Smooth muscle cell (in vitro differentiated cells): ENCODE measurements at regions not wholly inside any gene's neighbourhood (a gene's known extent, or its start where the extent isn't known, plus 50 kb on each side); places are given as distances from the start of the nearest gene placed in this dataset.

Experiments used
- DNase-seq: peaks from one replicate; lab custom pipeline; 2025; ENCODE audit not compliant: unreplicated experiment; lab: John Stamatoyannopoulos, UW
- H2AFZ ChIP-seq: fragments of 200-600 bp; sonication (generic); 2 replicates; pipeline ENCODE4 v1.6.0; 2016; ENCODE audit warnings: antibody characterized with exemption, low read depth, mild to moderate bottlenecking
- H3F3A ChIP-seq: fragments of 200-600 bp; sonication (generic); 2 replicates; pipeline ENCODE4 v1.6.0; 2017; ENCODE audit warnings: antibody characterized with exemption, low read depth
- H3K27ac ChIP-seq: fragments of 200-600 bp; sonication (generic); 2 replicates; pipeline ENCODE4 v1.5.1; 2016; ENCODE audit warnings: low read depth, mild to moderate bottlenecking
- H3K27me3 ChIP-seq: fragments of 200-600 bp; sonication (generic); 2 replicates; pipeline ENCODE4 v1.6.1; 2016; ENCODE audit warnings: low read depth, mild to moderate bottlenecking
- H3K36me3 ChIP-seq: fragments of 200-600 bp; sonication (generic); 2 replicates; pipeline ENCODE4 v1.5.1; 2016; ENCODE audit warnings: low read depth
- H3K4me1 ChIP-seq: fragments of 200-600 bp; sonication (generic); 2 replicates; pipeline ENCODE4 v1.5.1; 2016; ENCODE audit warnings: low read depth
- H3K4me2 ChIP-seq: fragments of 200-600 bp; sonication (generic); 2 replicates; pipeline ENCODE4 v1.6.0; 2016; ENCODE audit warnings: mild to moderate bottlenecking
- H3K4me3 ChIP-seq: fragments of 200-600 bp; sonication (generic); 2 replicates; pipeline ENCODE4 v1.5.1; 2016; ENCODE audit warnings: mild to moderate bottlenecking
- H3K79me2 ChIP-seq: fragments of 200-600 bp; sonication (generic); 2 replicates; pipeline ENCODE4 v1.6.0; 2016; ENCODE audit warnings: low read depth, mild to moderate bottlenecking
- H3K9ac ChIP-seq: fragments of 200-600 bp; sonication (generic); 2 replicates; pipeline ENCODE4 v1.6.0; 2016; ENCODE audit warnings: low read depth
- H3K9me3 ChIP-seq: fragments of 200-600 bp; sonication (generic); replicated peaks from 2 replicates; pipeline ENCODE4 v1.5.1; 2016; ENCODE audit warnings: low read depth
- H4K20me1 ChIP-seq: fragments of 200-600 bp; sonication (generic); 2 replicates; pipeline ENCODE4 v1.6.0; 2016; ENCODE audit warnings: low read depth
- WGBS: methylation state at CpG from one replicate; pipeline ENCODE4 v1.1.7; 2016; ENCODE audit warnings: low lambda C conversion rate; 5-methylcytosine and 5-hydroxymethylcytosine counted together
- TF ChIP-seq, protein P1 (sequence below): fragments of 200-600 bp; sonication (generic); IDR thresholded peaks from 2 replicates; pipeline ENCODE4 v1.5.1; 2017; ENCODE audit warnings: borderline replicate concordance, mild to moderate bottlenecking, antibody characterized with exemption; ENCODE audit not compliant: insufficient read depth, poor library complexity, severe bottlenecking

DNA sequence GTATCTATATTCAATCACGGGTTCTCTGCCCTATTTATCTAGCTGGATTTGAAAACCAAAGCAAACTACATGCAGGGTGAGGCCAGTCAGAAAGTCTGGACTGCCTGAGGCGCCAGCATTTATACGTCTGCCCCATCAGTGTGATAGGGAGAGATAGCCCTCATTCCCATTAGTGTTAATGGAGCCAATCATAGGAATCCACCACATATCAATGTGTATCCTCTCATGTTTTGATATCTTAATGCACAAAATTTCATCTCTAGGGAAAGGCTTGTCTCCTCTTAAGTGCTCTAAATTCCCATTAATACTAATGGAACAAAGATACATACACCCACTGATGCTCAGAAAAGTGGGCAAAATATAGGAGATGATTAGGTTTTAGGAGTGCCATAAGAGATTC lies 376.2 kb downstream of the BTBD3 start:
- H4K20me1 ChIP-seq = no peaks in the 10 kb centered on the region
- 70% methylated on average over 3 of the region's 3 CpGs for WGBS
- no peak for DNase-seq
- no peaks in the 10 kb centered on the region for H3K9me3 ChIP-seq
- H3K4me1 ChIP-seq = no peaks in the 10 kb centered on the region
- TF ChIP-seq, protein P1, sequence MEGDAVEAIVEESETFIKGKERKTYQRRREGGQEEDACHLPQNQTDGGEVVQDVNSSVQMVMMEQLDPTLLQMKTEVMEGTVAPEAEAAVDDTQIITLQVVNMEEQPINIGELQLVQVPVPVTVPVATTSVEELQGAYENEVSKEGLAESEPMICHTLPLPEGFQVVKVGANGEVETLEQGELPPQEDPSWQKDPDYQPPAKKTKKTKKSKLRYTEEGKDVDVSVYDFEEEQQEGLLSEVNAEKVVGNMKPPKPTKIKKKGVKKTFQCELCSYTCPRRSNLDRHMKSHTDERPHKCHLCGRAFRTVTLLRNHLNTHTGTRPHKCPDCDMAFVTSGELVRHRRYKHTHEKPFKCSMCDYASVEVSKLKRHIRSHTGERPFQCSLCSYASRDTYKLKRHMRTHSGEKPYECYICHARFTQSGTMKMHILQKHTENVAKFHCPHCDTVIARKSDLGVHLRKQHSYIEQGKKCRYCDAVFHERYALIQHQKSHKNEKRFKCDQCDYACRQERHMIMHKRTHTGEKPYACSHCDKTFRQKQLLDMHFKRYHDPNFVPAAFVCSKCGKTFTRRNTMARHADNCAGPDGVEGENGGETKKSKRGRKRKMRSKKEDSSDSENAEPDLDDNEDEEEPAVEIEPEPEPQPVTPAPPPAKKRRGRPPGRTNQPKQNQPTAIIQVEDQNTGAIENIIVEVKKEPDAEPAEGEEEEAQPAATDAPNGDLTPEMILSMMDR = no peak
- H3K4me3 ChIP-seq = no peak overlapping the region
- no peaks in the 10 kb centered on the region for H3F3A ChIP-seq
- H2AFZ ChIP-seq = no peak overlapping the region
- no peaks in the 10 kb centered on the region for H3K27me3 ChIP-seq
- no peak overlapping the region for H3K4me2 ChIP-seq
- H3K27ac ChIP-seq = no peak overlapping the region
- no peaks in the 10 kb centered on the region for H3K36me3 ChIP-seq
- H3K9ac ChIP-seq = no peak overlapping the region
- no peaks in the 10 kb centered on the region for H3K79me2 ChIP-seq

DNA sequence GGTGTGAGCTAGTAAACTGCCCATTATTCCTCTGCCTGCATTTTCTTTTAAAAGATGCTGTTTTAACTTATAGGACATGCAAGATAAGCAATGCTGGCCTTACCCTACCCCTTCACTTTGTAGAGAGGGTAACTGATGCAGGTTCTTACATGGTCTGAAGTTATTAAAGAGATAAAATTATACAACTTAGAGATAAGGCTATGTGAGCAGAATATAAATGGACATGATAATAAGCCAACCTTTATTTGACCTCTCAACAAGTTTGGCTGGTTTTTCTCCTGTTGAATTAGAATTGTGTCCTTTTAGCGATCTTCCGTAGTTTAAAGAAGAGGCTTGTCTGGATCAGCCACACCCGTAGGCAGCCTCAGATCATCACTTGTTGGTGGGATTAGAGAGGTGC lies 377.0 kb downstream of the BTBD3 start:
- H3K9me3 ChIP-seq = no peaks in the 10 kb centered on the region
- WGBS = 78% methylated on average over 3 of the region's 3 CpGs
- H3F3A ChIP-seq = no peaks in the 10 kb centered on the region
- no peak overlapping the region for H3K27ac ChIP-seq
- no peak overlapping the region for H3K4me2 ChIP-seq
- H3K9ac ChIP-seq = no peak overlapping the region
- H3K4me1 ChIP-seq = no peaks in the 10 kb centered on the region
- H3K36me3 ChIP-seq = no peaks in the 10 kb centered on the region
- no peak overlapping the region for H2AFZ ChIP-seq
- H4K20me1 ChIP-seq = no peaks in the 10 kb centered on the region
- no peaks in the 10 kb centered on the region for H3K79me2 ChIP-seq
- no peak for DNase-seq
- TF ChIP-seq, protein P1 = no peak
- H3K4me3 ChIP-seq = no peak overlapping the region
- H3K27me3 ChIP-seq = no peaks in the 10 kb centered on the region

DNA sequence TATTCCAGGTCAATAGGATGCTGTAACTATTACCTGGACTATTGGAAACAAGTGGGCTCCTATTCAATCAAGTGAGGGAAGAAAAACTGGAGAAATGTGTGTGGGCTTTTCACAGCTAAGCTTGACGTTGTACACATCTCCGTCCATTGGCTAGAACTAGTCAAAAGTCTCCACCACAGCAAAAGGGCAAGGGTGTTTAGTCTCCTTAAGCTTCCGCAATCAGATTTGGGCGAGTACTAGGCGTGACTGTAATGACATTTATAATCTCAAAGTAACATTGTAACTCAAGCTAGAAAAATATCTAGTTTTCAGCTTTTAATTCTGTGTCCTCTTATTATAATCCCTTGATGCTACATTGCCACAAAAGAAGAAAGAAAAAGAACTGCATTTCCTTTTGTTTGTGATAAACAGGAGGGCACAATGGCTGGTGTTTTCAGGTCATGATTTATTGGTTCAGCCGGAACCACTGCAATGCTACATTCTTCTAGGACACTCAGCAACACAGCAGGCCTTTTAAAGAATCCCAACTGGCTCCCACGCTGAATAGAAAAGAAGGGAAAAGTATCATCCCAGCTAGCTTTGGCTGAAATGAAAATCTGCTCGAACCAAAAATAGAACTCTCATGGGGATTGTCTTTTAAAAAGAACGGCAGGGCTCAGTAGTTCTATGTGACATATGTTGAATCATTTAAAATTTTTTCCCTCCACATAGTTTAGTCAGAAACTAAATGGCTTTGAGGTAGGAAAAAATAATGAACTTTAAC lies 387.7 kb downstream of the BTBD3 start:
- Histone ChIP-seq H3K79me2 (no peaks in the 10 kb centered on the region), H2AFZ (peak overlapping the region; percentile 8), H3K36me3 (no peaks in the 10 kb centered on the region), H3K4me1 (peaks cover 10% of the 10 kb centered on the region), H3K27me3 (no peaks in the 10 kb centered on the region), H3K27ac (no peak overlapping the region), H3K4me2 (no peak overlapping the region), H3F3A (no peaks in the 10 kb centered on the region), H3K9ac (no peak overlapping the region), H3K4me3 (no peak overlapping the region), H4K20me1 (no peaks in the 10 kb centered on the region), H3K9me3 (no peaks in the 10 kb centered on the region)
- DNase-seq = no peak
- TF ChIP-seq, protein P1 = no peak
- 46% methylated on average over 9 of the region's 9 CpGs for WGBS

DNA sequence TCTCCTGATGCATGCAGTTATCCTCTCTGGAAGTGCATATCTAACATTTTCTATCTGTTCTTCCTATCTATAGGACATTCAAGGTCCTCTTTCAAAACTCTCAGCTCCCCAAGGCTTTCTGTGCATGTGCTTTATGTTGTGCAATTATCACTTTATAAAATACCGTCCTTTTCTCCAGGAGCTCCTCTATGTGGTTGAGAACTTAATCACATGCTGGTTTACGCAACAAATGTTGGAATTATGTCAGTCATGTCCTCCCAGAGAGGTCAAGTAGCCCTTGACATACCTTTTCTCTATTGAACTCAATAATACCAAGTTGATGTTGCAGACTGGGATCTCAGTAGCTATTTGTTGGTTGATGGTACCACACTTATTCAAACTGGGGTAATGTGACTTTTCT lies 388.4 kb downstream of the BTBD3 start:
- H4K20me1 ChIP-seq = no peaks in the 10 kb centered on the region
- peaks cover 10% of the 10 kb centered on the region for H3K4me1 ChIP-seq
- TF ChIP-seq, protein P1 = no peak
- DNase-seq = no peak
- WGBS = 67% methylated on average over 2 of the region's 2 CpGs
- H3K27ac ChIP-seq = no peak overlapping the region
- H3F3A ChIP-seq = no peaks in the 10 kb centered on the region
- H3K9me3 ChIP-seq = no peaks in the 10 kb centered on the region
- H3K36me3 ChIP-seq = no peaks in the 10 kb centered on the region
- H3K27me3 ChIP-seq = no peaks in the 10 kb centered on the region
- no peak overlapping the region for H3K4me3 ChIP-seq
- H2AFZ ChIP-seq = peak overlapping the region; percentile 8
- H3K4me2 ChIP-seq = no peak overlapping the region
- no peaks in the 10 kb centered on the region for H3K79me2 ChIP-seq
- no peak overlapping the region for H3K9ac ChIP-seq
